HT1080 (cell line): ENCODE measurements at regions not wholly inside any gene's neighbourhood (a gene's known extent, or its start where the extent isn't known, plus 50 kb on each side); places are given as distances from the start of the nearest gene placed in this dataset.
"Not testable (repeated sequence)": the region's sequence is repeated elsewhere in the genome, so short reads cannot be mapped to it uniquely, and the experiment has no call there.

Source experiments
- DNase-seq: peaks from one replicate; pipeline ENCODE4 v3.0.0-alpha.2; 2015; ENCODE audit warnings: low read depth

DNA sequence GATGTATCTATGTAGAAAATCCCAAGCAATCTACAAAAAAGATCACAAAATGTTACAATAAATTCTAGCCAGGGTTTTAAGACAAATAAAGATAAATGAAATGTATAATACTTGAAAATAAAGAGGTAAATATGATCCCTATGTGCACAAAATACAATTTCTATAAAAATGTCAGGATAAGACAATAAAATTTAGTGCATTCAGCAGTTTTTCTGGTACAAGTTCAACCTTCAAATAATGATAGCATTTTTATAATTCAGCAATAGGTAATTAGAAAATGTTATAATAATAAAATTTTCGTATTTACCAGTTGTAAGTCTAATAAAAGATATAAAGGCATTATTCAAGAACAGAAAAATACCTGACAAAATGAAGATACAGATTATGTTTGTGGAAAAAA is 726.8 kb upstream of the FAT3 start:
- DNase-seq, result no peak

- no peak for DNase-seq
These were observed 728.8 kb upstream of the FAT3 start for GRCh38 chr11:91495837-91496236.

GRCh38 chr11:91489989-91490388 is 734.6 kb upstream of the FAT3 start:
- DNase-seq, result no peak

DNA sequence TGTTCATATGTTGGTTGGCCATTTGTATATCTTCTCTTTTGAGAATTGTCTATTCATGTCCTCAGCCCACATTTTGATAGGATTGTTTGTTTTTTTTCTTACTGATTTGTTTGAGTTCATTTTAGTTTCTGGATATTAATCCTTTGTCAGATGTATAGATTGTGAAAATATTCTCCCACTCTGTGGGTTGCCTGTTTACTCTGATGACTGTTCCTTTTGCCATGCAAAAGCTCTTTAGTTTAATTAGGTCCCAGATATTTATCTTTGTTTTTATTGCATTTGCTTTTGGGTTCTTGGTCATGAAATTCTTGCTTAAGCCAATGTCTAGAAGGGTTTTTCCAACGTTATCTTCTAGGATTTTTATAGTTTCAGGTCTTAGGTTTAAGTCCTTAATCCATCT is 740.7 kb upstream of the FAT3 start:
- not testable (repeated sequence) for DNase-seq

- not testable (repeated sequence) for DNase-seq
These were observed 742.7 kb upstream of the FAT3 start for GRCh38 chr11:91481875-91482274.

DNA sequence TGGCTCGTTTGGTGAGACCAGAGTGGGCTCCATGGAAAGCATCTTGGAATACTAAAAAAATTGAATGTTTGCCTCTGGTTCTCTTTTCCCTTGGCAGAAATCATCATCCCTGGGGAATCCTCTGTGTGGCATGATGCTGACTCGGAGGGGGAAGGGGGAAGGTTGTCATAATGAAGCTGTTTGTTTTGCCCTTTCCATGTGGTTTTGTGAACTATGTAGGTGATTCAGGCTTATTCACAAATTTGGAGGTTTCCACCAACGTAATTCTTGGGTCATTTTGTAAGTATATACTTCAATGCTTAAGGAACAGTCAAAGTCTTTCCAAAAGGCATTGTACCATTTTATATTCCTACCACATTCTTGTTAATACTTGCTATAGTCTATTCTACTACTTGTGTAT is 754.0 kb upstream of the FAT3 start:
- DNase-seq, result peak; percentile 70

GRCh38 chr11:91459840-91460239 is 764.8 kb upstream of the FAT3 start:
- DNase-seq, result peak; percentile 23

DNA sequence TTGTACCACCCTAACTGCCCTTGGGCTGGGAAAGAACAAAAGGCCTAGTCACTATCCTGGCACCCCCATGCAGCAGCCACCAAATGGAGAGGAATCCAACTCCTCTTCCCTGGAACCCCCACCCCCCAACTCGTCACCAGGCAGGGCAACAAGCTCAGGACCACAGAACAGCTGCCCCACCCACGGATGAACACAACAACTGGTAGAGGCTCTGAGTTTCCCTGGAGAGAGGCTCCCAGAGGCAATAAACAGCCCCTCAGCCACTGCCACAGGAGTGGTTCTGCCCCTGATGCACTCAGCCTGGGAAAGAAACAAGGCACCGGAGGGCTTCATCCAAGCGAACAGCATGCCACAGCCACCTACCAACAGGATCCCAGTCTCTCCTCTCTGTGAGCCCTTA is 778.4 kb upstream of the FAT3 start:
- DNase-seq, result peak; percentile 3

DNA sequence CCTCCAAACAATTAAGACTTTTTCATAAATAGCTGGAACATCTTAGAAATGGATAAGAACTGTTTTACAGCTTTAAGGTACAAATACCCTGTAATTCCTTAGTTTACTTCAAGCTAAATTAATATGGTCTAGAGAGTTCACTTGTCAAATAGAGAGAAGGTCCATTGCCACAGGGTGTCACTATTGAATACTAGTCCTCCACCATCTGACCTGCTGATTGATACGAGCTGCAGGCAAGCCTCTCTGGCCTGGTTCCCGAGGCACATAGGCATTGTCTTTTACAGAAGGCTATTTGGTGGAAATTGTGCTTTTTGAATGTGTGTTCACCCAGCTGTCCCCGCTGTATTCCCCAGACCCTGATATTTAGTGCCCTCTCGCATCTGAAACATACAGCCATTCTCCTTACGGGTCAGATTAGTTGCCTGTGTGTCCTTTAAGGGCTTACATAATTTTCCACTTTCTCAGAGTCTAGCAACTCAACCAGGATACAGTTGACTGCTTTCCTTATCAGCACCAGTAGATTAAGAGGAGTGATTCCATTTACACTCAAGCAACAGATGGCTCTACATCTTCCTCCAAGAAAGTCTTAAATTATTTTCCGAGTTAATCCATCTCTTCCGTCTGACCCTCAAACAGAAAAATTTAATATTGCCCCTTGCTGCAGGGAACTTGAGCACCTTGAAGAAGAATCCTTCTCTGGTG is 788.8 kb upstream of the FAT3 start:
- no peak for DNase-seq

GRCh38 chr11:91433284-91434010 is 791.2 kb upstream of the FAT3 start:
- DNase-seq, result peak; percentile 89

DNA sequence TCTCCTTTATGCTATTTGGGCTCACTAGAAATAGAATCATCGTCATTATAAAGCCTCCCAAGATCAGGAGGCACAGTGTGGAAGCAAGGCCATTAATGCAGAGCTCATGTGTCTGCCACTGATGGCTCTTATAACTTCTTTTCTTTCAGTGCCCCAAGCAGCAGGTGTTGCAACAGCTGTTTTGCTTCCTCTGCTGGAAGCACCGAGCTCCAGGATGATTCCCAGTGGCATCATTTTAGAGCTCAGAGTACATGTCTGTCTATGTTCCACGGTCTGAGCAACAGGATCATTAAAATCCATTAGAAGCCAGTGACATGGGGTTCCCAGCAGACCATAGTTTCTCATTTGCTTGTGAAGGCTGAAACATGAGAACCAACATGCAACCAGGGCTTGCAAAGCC is 803.0 kb upstream of the FAT3 start:
- DNase-seq, result no peak

GRCh38 chr11:91407842-91408241 is 816.8 kb upstream of the FAT3 start:
- DNase-seq, result no peak

DNA sequence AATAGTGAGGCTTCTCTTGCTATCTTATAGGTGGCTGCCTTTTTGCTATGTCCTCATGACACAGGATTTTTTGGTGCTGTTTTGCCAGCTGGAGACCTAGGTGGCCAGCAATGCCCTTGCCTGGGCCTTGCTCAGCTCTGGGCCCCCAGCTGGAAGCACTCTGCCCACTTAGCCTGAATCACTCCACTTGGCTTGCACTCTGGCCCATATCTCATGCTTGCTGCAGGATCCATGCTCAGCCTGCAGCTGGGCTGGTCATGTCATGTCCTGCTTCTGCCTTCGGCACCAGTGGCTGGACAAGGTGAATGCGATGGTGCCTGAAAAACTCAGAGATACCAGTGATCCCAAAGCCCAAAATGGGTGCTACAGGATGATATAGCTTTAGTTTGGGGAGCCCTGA is 818.6 kb upstream of the FAT3 start:
- no peak for DNase-seq

GRCh38 chr11:91404344-91404743 is 820.3 kb upstream of the FAT3 start:
- DNase-seq, result no peak

DNA sequence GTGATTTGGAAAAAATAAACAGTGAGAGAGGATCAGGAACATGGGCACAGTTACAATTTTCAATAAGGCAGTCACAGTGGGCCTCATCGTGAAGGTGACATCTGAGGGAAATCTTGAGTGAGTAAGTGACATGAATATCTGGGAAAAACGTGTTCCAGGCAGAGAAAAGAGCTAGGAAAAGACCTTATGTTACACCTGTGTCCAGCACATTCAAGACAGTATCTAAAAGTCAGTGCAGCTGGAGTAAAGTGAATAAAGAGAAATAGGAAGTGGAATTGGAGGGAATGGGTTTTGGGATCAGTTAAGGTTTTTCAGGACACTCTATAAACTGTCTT is 827.5 kb upstream of the FAT3 start:
- DNase-seq, result no peak

- DNase-seq, result peak; percentile 77
These were observed 828.1 kb upstream of the FAT3 start for GRCh38 chr11:91396236-91397133.

GRCh38 chr11:91394727-91395414 is 829.7 kb upstream of the FAT3 start:
- DNase-seq, result no peak

- no peak for DNase-seq
These were observed 830.4 kb upstream of the FAT3 start for GRCh38 chr11:91394073-91394726.

- DNase-seq, result no peak
These were observed 841.7 kb upstream of the FAT3 start for GRCh38 chr11:91382946-91383345.

- DNase-seq, result no peak
These were observed 849.8 kb upstream of the FAT3 start for GRCh38 chr11:91374794-91375193.

DNA sequence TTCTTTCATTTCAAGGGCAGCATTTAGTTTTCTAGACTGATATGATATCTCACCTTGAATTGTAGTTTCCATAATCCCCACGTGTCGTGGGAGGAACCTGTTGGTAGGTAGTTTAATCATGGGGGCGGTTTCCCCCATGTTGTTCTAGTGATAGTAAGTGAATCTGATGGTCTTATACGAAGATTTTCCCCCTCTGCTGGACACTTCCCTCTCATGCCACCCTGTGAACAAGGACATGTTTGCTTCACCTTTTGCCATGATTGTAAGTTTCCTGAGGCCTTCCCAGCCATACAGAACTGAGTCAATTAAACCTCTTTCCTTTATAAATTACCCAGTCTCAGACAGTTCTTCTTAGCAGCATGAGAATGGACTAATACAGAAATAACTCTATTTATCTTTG is 851.1 kb upstream of the FAT3 start:
- DNase-seq, result no peak
